Stimulated activated CD4-positive, alpha-beta T cell treated with anti-CD3 and anti-CD28 coated beads, TNF-alpha, amount 100 ng/mL, for 1 hour (primary cell): ENCODE measurements at regions not wholly inside any gene's neighbourhood (a gene's known extent, or its start where the extent isn't known, plus 50 kb on each side); places are given as distances from the start of the nearest gene placed in this dataset.
"Not testable (repeated sequence)": the region's sequence is repeated elsewhere in the genome, so short reads cannot be mapped to it uniquely, and the experiment has no call there.

ENCODE experiments used
- DNase-seq, 3 donors: peaks; one replicate each; pipeline ENCODE4 v3.0.0-alpha.2; 2020; ENCODE audit warnings: low read depth in 3 of 3, low spot score in 1 of 3

- no peak for DNase-seq
Measured at GRCh38 chrX:47776292-47777006, 60.3 kb upstream of the ZNF81 start.

- DNase-seq, result no peak
Measured at GRCh38 chrX:47772764-47773163, 63.9 kb upstream of the ZNF81 start.

GRCh38 chrX:47771473-47771872 is 65.2 kb upstream of the ZNF81 start:
- no peak for DNase-seq

- not testable (repeated sequence) for DNase-seq
Measured at GRCh38 chrX:47762826-47763225, 73.9 kb upstream of the ZNF81 start.

- DNase-seq, result no peak
Measured at GRCh38 chrX:47752685-47753084, 84.0 kb upstream of the ZNF81 start.

GRCh38 chrX:47751670-47752069 is 85.0 kb upstream of the ZNF81 start:
- DNase-seq, result peak in 1 of 3 donors; percentile 15

- no peak for DNase-seq
Measured at GRCh38 chrX:47749185-47749967, 87.3 kb upstream of the ZNF81 start.

- DNase-seq, result no peak
Measured at GRCh38 chrX:47748576-47748975, 88.1 kb upstream of the ZNF81 start.

GRCh38 chrX:47746446-47746845 is 87.5 kb upstream of the UXT start:
- no peak for DNase-seq

GRCh38 chrX:47745416-47745815 is 86.4 kb upstream of the UXT start:
- no peak for DNase-seq

- no peak for DNase-seq
Measured at GRCh38 chrX:47743504-47743903, 84.5 kb upstream of the UXT start.

- not testable (repeated sequence) for DNase-seq
Measured at GRCh38 chrX:47738870-47739269, 79.9 kb upstream of the UXT start.

GRCh38 chrX:47723689-47724088 is 64.7 kb upstream of the UXT start:
- no peak for DNase-seq

- DNase-seq, result no peak
Measured at GRCh38 chrX:47723083-47723482, 64.1 kb upstream of the UXT start.

- DNase-seq, result no peak
Measured at GRCh38 chrX:47722260-47722659, 63.3 kb upstream of the UXT start.

GRCh38 chrX:47715078-47715477 is 56.1 kb upstream of the UXT start:
- not testable (repeated sequence) for DNase-seq

GRCh38 chrX:47712675-47713074 is 53.7 kb upstream of the UXT start:
- DNase-seq, result not testable (repeated sequence)

GRCh38 chrX:47710252-47710651 is 51.3 kb upstream of the UXT start:
- DNase-seq, result no peak
